Kasumi-1 (cell line): ENCODE measurements at regions not wholly inside any gene's neighbourhood (a gene's known extent, or its start where the extent isn't known, plus 50 kb on each side); places are given as distances from the start of the nearest gene placed in this dataset.
A peak's percentile ranks its signal among the peaks of the same experiment; 100 is the strongest.

Source experiments
- DNase-seq, 2 experiments: peaks; one replicate each; lab custom pipeline; 2025; lab: John Stamatoyannopoulos, UW

DNA sequence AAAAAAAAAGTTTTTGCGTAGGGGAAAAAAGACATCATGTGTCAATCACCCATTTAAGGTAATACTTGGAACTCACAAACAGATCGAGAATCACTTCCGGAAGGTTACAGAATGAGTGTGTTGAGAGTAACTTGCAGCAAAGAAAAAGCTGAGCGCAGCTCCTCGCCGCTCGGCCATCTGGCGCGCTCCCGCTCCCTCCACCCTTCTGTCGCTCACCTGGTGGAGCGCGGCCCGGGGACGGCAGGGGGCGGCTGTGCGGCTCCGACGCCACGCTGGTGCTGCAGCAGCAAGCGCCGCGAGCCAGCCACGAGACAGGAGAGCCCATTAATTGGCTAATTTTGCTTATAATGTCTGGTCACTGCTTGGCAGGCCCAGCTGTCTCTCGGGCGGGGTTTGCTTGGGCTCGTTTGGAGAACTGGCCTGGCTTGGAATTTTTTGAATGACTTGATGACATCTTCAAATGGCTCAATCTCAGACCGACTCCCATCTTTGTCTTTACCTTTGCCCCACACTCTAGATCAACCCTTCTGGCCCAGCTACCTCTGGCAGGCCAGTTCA lies 601.8 kb downstream of the CCDC171 start:
- DNase-seq = no peak

DNA sequence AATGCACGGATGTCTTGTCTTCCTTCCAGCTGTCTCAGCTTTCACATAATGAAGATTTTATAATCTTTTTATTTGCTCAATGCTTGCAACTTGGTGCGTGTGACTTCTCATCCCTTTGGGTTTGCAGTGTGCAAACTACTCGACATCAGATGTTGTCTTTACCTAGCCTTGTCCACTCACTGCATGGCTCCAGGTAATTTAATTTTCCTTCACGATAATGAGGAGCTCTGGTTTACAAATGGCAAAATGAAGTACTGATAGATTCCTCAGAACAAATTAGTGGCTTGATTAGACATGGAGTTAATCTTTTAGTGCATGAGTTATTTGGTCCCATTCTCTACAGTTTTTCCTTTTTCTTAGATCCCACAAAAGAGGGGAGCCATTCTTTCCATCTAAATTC lies 603.0 kb downstream of the CCDC171 start:
- no peak for DNase-seq

DNA sequence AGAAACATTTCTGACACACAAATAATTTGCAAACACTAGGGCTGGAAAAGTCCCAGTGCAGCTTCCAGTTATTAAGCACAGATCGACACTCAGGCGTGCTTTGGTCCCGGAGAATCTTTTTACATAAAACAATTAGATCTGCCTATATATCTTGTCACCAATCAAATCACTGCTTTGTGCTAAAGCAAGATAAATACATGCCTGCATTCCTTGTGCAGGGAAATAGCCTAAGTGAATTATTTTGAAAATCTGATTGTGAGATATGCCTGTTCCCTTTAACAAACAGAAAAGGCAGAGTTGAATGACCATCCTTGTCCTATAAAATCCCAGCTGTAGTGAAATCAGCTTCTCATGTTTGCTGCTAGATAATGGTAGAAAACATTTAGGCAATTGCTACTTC lies 604.4 kb downstream of the CCDC171 start:
- DNase-seq = no peak

DNA sequence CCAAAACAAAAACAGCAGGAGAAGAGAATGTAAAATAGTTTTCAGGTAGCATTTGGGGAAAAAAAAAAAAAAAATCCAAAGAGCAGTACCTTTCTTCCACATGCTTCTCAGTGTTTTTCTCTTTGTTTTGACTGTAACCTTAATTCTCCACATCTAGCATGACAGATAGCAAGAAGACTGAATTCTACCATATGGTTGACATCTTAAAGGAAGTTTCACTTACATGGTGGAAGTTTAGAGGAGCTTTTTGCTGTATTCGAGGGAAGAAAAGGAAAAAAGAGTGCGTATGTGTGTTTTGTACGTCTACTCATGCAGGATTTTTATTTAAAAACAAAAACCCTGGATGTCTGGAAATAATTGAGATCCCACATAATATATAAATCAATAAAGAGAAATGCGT lies 604.8 kb downstream of the CCDC171 start:
- DNase-seq = no peak

DNA sequence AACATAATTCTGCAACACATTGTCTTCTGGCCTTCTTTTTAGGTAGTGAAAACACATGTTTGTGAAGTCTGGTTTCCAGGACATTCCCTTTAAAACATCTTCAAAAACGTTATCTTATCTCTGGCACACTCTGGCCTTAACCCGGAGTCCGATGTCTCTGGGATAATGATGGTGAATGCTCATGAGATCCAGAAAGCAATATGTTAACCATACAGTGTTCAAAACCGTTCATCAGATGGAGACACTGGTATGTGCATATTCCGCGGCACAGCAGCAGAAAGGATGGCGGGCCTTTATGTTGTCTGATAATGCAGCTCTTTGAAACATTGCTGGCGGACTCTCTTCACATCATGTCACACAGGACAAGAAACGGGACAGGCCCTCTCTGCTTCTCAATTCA lies 605.2 kb downstream of the CCDC171 start:
- no peak for DNase-seq

DNA sequence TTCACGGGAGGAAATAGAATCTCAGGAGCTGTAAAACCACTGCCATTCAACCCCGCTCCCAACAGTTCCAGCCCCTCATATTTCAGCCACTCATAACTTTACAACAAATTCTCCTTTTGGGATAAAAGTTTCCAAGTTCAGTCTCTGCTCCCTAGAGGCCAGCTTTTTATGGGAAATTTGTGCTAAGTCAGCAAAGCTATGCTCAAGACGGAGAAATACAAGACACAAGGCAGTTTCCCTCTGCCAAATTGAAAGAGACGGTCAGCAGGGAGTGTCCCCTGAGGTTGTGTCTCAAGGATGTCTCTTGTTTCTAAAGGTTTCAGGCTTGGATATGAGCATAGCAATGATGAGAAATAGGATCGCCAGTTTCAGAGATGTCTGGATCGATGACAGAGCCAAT lies 608.6 kb downstream of the CCDC171 start:
- DNase-seq = no peak

DNA sequence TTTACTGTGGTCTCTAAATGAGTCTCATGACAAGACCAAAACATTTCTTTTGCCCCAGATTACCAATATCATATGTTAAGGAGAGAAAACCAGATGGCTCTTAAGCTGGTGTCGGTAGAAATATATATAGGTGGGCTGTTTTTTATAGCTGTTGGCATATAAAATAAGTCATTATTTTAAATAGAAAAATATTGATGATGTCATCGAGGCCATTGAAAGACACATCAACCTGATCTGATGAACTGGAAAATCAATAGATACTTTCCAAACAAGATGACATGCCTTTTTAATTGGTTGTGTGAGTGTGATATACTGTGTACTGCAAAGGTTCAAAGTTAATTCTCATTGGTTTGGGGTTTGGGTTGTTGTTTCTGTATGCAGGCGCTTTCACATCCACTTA lies 617.3 kb downstream of the CCDC171 start:
- no peak for DNase-seq

DNA sequence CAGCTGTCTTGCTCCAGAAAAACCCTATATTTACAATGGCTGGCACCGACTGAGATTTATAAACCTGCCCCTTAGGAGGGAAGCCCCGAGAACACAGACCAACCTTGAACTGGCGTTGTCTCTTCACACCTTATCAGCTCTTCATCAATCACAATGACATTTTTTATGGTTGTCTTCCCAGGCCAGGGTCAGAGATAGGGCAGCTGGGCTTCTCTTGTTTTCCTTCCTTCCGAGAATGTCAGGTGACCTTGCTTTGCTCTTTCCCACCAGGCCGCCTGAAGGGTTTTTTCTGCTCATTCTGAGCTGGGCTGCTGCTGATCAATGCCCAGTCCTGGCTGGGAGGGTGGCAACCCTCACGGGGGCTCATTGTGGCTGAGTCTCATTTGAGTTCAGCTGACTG lies 619.1 kb downstream of the CCDC171 start:
- DNase-seq = no peak

DNA sequence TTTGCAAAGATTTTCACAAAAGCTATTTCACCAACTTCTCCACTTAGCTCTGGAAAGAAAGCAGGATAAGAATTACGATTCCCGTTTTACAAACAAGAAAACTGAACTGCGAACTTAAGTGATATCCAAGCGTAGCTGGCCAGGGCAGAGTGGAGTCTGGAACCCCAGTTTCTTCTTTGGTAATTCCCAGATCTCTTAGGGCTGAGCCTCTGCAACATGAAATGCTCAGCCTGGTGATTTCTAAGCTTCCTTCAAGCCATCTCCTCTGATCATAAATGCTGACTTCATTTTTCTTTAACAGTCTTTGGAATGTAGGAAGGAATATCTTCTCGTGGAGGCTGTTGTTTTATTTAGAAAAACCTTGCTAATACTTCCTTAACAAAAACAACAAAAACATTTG lies 620.0 kb downstream of the CCDC171 start:
- DNase-seq = no peak

DNA sequence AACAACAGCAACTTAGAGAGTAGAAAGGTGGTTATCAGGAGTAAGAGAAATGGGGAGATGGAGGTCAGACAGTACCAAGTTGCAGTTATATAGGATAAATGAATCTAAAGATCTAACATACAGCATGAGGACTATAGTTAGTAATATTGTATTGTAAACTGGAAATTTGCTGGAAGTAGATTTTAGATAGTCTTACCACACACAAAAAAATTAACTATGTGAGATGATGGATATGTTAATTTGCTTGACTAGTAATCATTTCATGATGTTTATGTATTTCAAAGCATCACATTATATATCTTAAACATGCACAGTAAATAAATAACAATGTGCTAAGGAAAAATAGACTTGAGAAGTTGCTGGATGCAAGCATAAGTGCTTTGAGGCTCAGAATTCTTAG lies 622.1 kb downstream of the CCDC171 start:
- DNase-seq = no peak

DNA sequence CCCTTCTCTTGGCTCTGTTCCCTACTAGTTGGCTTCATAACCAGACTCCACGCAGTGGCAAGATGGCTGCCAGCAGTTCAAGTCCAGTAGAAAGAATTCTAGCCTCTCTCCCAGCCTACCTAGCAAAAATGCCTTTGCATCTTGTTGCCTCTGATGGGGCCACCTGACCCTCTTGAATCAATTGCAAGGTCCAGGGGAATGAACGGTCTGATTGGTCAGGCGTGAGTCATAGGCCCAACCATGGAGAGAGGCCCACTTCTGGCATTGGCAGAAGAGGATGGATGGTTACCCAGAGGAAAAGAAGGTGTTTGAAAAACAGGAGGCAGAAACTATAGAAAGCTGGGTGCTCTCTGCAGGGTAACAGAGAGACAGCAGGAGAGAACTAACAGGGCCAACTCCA lies 622.6 kb downstream of the CCDC171 start:
- DNase-seq = no peak

DNA sequence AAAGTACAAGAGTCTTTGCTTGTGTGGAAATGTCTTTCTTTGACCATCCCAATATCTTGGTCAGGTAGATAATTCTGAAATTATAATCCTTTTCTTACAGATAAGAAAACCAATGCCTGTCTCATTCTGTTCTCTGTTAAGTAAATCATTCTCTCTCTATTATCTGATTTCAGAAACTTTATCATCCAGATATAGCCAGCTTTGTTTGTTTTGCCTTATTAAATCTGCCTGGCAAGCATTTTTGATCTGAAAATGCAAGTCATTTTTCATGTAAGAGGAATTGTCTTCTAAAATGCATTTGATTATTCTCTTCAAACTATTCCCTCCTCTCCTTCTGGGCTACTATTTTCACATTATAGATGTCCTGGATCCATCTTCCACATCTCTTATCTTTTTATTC lies 625.5 kb downstream of the CCDC171 start:
- no peak for DNase-seq

DNA sequence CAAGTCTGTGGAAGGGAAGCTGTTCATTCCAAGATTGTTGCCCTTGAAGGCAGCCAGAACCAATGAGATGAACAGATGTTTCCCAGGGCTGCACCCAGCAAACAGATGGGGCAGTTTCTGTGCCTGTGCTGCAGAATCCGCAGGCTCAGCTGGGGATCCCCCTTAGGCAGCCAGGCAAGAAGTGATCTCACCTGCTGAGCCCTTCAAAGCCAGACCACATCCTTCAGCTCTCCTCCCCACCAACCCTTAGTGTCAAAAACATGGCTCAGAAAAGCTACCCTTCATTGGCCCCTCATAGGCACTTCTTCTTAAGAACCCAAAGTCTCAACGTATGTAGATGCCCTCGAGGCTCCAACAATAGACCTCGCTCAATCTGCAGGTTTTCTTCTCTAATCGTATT lies 626.7 kb downstream of the CCDC171 start:
- DNase-seq = no peak

DNA sequence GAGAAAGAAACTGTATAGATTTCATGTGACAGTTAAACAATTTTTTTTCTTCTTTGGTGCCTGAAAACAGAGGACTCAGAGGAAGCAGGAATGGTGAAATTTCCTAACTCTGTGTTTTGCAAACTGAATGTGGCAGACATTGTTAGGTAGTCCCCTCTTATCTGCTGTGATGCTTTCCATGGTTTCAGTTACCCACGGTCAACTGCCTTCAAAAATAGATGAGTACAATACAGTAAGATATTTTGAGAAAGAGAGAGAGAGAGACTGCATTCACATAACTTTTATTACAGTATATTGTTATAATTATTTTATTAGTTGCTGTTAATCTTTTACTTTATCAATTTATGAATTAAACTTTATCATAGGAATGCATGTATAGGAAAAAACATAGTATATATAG lies 627.2 kb downstream of the CCDC171 start:
- DNase-seq = no peak

DNA sequence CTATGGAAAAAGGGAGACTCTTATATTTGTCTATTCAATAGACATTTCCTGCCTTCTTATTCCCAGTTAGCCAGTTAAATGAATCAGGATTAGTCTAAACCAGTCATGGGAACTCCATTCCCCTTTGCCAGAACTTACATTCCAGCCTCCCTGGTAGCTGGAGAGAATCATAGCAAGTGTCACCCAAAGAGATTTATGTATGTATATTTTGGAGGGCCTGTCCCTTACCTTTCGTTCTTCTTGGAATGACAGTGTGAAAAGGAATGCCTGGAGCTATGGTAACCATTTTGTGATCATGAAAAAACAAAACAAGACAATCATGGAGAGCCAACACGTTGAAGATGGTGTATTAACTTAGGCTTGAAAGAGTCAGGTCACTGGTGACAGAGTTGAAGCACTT lies 627.7 kb downstream of the CCDC171 start:
- no peak for DNase-seq

DNA sequence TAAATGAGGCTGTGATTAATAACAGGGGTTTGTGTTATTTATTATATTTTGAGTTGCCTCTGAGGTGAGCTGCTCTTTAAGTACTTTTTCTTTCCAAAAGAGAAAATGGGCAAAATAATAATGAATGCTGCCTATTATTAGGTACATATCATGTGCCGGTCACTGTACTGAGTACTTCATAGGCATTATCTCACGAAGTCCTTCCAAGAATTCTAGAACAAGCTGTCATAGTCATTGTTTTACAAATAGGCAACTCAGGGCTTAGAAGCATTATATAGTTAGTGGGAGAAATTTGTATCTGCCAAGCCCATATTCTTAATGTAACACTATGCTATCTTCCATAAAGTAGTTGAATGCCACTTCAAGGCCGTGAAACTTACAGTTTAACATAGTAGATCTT lies 628.7 kb downstream of the CCDC171 start:
- no peak for DNase-seq

DNA sequence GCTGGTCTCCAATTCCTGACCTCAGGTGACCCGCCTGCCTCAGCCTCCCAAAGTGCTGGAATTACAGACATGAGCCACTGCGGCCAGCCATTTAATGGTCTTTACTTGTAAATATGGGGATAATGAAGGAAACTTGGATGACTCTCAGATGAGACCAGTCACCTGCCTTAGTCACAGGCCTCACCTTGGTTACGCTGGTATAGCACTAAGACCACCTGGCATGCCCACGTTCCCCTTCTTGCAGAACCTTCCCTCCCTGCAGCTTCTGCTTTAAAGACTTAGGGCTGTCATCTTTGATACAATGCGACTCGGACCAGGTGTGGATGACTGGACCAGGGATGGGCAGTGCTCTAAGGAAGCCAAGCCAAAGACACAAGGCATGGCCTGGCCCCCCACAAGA lies 629.9 kb downstream of the CCDC171 start:
- no peak for DNase-seq

DNA sequence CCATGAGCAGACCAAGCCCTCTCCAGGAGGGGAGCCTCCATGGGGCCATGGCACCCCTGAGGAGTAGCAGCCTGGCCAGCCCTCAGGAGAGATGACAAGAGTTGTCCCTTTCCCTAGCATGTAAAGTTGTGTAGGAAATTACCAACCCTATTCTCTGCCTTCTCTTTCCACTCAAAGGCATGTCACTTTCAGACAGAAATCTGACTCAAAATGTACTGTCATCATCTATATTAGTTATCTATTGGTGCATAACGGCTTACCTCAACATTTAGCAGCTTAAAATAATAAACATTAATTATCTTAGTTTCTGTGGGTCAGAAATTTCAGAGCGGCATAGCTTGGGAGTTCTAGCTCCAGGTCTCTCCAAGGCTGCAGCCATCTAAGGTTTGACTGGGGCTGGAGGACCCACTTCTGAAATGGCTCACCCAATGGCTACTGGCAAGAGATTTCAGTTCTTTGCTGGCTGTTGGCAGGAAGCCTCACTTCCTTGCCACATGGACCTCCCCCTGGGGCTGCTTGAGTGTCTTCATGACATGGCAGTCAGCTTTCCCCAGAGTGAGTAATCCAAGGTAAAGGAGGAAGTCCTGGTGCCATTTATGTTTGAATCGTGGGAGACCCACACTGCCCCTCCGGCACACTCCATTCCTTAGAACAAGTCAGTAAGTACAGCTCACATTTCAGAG lies 632.3 kb downstream of the CCDC171 start:
- DNase-seq = peak; percentile 1 to 14

DNA sequence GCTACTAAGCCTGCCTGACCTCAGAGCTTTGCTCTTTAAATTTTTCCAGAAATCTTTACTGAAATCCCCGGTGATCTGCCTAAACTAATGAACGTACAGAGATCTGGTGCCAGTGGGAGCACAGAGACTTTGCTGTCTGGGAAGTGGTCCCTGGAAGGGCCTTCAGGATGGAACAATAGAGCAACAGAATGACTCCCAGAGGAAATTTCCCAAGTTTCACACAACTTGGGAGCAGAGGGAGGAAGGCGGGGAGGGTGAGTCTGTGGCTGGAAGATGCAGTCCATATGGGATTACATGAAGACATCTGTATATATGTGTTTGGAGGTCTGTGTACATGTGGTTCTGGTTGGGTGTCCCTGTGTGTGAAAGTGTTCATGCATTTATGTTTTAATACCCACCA lies 638.3 kb downstream of the CCDC171 start:
- no peak for DNase-seq

DNA sequence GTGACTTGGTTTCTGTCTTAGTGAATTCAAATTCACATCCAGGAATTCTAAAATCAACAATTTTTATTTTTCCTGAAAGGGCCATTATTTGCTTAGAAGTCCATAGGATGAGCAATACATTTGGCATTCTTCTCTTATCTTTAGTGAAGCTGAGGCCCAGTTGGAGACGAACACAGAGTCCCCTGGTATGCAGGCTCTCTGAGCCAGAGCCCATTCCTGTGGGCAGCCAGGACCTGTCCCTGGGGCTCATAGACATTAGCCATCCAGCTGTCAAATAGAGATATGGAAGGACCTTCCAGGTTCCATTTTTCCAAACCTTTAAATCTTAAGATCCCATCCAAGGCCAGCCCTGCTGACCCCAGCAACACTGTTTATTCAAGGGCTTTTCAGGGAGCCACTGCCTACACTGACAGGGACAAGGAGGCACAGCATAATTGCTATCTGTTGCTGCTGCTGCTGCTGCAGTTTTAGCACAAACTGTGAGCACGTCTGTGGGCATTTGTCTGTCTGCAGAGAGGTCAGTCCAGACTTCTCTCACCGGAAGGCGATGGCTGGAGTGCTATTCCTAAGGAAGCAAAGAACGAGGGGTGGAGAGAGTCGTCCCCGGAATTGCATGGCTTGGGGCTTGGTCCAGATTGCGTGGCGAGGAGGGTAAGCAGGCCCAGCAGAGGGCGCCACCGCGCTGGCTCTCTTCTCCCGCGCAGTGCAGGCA lies 639.0 kb downstream of the CCDC171 start:
- peak; percentile 4 to 53 for DNase-seq

DNA sequence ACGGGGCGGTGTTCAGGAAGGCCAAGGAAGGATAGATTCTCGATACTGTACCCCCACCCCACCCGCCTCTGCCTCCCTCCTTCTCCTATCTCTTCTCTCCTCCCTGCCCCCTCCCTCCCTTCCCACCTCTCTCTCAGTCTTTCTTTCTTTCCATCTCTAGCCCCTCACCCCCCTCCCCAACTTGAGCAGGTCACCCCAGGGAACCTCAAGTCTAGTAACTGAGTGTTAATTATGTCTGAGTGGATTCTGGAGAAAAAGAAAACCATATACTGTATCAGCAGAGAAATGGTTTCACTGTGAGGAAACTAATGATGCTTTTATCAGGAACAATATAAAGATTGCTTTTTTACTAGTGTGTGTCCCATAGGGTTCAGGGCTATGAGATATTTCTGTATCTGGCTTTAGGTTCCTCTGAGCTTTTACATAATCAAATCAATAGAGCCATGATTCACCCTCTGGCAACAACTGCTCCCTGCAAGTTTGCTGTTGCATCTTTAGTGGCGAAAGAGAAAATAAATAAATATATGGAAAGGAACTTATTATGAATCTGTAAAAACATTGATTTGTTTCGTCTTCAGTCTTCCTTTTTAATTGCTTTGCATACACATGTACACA lies 639.7 kb downstream of the CCDC171 start:
- DNase-seq = no peak

DNA sequence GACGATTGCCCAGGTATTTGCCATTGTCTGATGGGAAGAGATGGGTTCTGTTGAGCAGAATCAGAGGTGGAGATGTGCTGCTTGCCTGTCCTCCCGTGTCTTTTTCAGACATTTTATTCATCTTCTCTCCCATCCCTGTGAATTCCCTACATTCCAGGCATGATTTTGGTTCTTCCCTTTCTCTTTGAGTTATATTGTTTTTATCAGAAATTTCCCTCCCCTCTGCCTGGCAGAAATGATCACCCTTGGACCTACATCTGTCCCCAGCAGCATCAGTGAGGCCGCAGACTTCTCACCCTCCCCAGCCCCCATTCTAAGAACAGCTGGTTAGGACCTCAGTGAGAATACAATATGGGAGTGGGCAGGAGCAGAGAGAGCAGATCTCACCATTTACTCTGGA lies 640.2 kb downstream of the CCDC171 start:
- DNase-seq = no peak

DNA sequence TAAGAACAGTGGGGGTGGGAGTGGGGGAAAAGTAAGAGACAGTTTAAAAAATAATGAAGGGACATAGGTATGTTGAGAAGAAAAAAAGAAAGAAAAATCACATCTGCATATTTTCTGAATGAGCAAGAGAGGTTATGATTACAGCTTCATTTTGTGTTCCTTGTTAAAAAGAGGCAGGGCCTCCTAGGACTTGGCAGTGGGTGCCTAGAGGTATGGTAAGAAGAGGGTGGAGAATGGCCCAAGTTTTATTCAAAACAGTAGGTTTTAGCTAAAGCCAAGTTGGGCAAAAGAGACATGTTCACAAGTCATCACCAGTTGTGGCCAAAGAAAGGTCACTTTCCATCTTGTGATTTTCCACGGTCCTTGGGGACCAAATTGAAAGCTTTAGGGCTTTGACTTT lies 643.4 kb downstream of the CCDC171 start:
- DNase-seq = no peak
